HG02678 (cell line): ENCODE measurements at regions not wholly inside any gene's neighbourhood (a gene's known extent, or its start where the extent isn't known, plus 50 kb on each side); places are given as distances from the start of the nearest gene placed in this dataset.
"Not testable (repeated sequence)": the region's sequence is repeated elsewhere in the genome, so short reads cannot be mapped to it uniquely, and the experiment has no call there.

ENCODE experiments used
- ATAC-seq: cut with Tn5 transposase; IDR thresholded peaks from one replicate; pipeline ENCODE4 v1.9.1; 2021; ENCODE audit warnings: mild to moderate bottlenecking, moderate library complexity; ENCODE audit not compliant: unreplicated experiment

DNA sequence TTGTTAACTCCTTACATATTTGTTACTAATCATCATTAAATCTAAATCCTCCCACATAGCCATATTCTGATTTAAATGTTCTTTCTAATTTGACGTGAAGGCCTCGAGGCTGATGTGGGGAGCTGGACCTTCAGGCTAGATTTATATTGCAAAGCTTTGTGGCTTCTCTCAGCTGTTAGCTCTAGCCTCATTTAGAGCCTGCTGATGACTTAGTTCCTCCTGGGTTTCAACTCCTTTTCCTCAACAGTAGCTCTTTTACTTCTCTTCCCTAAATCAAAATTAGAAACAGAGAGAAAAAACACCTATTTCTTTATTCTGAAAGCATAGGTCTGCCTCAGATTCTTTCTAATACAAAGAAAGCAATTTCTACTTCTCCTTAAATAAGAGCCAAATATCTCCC, 477.5 kb upstream of the CCDC196 start:
- ATAC-seq = no peak

DNA sequence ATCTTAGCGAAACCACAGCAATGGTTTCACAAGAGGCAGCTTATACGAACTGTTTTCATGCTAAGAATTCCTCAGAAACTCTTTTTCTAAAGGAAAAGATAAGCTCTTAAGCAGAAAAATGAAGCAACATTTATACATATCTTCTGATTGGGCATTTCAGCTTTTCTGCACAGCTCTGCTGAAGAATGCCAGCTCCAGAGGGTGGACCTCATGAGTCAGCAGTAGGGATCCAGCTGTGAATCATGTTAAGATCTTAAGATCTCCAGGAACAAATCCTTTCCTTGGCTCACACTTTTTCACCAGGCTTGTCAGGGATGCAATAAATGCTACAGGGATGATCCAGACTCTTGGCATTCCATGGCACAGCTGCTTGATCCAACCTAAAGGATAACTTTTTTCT, 477.1 kb upstream of the CCDC196 start:
- no peak for ATAC-seq

GRCh38 chr14:66010695-66011094, 475.5 kb upstream of the CCDC196 start:
- no peak for ATAC-seq

DNA sequence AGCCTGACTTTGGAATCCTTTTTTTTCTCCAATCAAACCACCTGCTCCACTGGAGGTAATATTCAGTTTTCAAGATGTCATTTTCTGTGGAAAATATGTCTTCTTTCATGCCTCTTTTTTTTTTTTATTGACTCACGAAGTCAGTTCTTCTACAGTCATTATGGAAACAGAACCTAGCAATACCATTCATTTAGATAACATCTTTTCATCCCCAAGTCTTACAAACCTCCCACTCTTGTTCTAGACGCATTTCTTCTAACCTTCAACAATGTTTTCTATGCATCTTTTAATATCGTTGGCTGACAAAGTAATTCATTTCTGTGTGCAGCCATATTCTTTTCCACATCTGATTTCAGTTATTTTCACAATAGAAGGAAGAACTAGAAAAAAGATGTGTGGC, 474.3 kb upstream of the CCDC196 start:
- ATAC-seq = no peak

DNA sequence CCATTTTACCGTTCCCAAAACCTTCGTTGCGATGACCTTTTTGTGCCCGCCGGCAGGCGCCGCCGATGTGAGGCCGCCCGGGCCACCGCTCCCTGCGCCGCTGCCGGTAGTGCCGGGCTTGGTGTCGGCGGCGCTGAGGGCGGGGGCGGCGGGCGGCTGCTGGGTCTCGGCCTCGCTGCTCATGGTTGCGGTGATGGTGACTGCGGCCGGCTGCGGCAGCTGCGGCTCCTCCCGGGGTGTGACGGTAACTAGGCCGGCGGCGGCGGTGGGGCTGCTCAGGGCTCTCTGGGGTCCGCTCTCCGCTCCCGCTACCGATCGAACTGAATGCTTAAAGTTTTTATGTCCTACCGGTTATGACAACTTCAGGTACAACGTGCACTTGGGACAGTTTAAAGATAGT, 472.6 kb upstream of the CCDC196 start:
- not testable (repeated sequence) for ATAC-seq

DNA sequence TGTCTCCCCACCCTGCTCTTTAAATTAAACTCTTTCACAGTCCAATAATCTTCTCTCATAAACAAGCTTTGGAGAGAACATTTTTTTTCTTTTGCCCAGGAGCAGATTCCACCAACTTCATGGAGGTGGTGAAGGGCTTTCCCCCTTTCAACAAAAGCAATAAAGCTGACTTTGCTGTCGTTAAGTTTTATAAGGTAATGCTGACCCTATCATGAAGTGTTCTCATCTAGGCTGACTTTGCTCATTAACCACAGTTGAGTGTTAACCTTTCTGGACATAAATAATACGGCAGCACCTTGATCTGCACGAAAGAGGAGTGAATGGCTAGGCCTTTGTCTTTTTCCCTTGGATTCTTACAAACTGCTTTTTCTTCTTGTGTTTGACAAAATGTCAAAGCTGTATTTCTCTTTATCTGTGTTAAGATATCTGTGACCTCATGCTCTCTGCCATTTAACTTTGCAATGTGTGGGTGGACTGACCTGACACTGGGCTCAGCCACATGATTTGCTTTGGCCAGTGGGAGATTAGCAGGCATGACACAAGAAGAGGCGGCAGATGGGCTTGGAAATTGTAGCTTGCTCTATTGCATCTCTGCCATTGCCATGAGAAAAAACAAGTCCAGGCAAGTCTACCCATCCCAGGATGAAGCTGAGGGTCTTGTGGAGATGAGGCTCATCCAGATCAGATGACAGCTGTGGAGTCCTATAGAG, 470.9 kb upstream of the CCDC196 start:
- no peak for ATAC-seq

GRCh38 chr14:66017927-66018326, 468.2 kb upstream of the CCDC196 start:
- ATAC-seq = no peak

GRCh38 chr14:66022526-66022925, 463.6 kb upstream of the CCDC196 start:
- ATAC-seq = no peak

DNA sequence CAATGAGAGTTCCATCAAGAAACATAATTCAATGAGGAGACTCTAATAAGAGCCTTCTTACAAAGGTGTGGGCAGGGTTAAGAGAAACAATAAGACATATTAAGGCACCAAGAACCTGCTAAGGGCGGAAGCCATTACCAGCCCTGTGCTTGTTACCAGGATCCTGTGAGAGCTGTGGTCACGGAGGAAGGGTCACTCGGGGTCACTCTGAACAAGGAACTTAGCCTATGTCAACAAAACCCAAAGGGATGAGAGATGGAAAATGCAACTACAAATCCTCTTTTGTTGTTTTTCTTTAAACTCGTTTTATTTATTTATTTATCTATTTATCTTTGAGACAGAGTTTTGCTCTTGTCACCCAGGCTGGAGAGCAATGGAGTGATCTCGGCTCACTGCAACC, 460.4 kb upstream of the CCDC196 start:
- no peak for ATAC-seq

DNA sequence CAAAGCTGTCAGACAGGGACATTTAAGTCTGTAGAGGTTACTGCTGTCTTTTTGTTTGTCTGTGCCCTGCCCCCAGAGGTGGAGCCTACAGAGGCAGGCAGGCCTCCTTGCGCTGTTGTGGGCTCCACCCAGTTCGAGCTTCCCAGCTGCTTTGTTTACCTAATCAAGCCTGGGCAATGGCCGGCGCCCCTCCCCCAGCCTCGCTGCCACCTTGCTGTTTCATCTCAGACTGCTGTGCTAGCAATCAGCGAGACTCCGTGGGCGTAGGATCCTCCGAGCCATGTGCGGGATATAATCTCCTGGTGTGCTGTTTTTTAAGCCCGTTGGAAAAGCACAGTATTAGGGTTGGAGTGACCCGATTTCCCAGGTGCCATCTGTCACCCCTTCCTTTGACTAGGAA, 454.2 kb upstream of the CCDC196 start:
- ATAC-seq = not testable (repeated sequence)

- ATAC-seq = no peak
Measured at GRCh38 chr14:66032800-66033199, 453.4 kb upstream of the CCDC196 start.

- no peak for ATAC-seq
Measured at GRCh38 chr14:66036547-66036946, 449.6 kb upstream of the CCDC196 start.

DNA sequence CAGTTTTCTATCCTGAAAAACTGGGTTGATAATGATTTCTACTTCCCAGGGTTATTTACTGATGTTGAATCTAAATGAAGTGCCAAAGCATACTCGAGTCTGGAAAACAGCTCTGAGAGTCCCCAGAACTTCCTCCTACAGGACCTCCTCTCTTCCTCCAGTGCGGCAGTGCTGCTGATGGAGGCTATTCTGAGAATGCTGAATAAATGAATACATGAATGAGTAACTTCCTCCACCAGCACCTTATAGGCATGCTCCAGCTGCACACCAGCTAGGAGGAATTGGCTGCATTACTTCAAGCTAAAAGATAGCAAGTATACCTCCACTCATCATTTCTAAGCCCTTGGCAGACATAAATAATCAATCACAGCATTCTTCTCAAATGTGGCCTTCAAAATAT, 448.8 kb upstream of the CCDC196 start:
- no peak for ATAC-seq

DNA sequence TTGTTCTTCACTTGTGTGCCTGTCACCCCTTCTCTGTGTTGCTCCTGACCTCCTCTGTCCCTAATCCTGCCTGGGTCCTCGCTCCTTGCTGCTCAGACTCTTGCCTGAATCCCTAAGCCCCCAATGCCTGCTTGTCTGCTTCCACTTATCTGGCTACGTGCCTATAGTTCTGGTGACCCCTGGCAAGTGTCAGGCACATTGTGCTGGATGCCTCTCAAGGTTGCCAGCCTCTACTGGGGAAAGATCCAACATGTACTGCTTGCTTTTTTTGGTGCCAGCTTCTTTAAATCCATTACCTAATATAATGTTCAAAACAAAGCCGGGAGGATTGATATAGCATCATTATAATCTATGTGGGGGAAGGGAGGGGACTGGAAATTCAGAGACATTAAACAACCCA, 448.0 kb upstream of the CCDC196 start:
- ATAC-seq = no peak

DNA sequence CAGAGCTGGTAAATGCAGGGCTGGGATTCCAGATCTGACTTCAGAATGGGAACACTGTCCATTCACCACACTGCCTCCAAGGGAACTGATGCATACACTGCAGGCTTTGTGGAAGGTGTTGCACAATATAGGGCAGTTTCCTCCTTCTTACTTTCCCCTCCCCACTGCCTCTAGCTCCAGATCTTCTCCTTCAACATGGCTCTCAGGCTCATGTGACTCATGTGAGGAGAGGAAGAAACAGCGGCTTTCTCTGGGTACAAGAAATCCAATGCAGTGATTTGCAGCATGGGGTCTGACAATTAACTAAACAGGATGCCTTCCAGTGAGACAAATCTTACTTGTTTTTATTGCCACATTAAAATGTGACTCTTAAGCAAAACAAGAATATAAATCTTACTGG, 447.6 kb upstream of the CCDC196 start:
- no peak for ATAC-seq

DNA sequence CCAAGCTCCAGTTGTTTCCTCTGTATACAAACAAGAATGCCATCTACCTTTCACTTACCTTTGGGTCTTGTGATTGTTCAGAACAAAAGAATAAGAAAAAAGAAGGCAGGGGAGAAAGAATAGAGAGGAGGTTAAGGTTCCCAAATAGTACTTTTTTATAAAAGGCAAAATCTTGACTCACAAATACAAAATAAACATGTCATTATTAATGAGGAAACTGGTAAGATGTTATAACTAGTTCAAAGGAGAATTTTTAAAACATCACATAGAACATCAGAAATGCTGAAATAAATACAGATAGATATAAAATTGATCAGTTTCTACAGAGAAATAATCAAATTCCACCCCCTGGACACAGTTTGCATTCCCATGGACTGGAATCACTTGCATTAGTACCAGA, 446.7 kb upstream of the CCDC196 start:
- ATAC-seq = no peak

- ATAC-seq = no peak
Measured at GRCh38 chr14:66041582-66041981, 444.6 kb upstream of the CCDC196 start.

DNA sequence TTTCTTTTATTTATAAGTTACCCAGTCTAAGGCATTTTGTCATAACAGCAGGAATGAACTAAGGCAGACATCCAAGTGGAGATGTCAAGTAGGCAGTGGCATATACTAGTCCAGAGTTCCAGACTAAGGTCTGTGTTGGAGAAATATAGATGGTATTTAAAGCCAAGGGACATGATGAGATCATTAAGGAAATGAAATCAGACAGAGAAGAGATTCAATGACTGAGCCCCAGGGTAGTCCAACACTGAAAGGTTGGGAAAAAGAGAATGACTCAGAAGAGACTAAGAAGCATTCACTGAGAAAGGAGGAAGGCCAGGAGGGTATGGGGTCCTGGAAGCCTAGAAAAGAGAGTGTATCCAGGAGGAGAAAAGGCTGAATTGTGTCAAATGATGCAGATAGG, 442.2 kb upstream of the CCDC196 start:
- ATAC-seq = no peak

GRCh38 chr14:66045572-66046021, 440.6 kb upstream of the CCDC196 start:
- ATAC-seq = no peak

GRCh38 chr14:66046035-66046434, 440.1 kb upstream of the CCDC196 start:
- ATAC-seq = no peak

DNA sequence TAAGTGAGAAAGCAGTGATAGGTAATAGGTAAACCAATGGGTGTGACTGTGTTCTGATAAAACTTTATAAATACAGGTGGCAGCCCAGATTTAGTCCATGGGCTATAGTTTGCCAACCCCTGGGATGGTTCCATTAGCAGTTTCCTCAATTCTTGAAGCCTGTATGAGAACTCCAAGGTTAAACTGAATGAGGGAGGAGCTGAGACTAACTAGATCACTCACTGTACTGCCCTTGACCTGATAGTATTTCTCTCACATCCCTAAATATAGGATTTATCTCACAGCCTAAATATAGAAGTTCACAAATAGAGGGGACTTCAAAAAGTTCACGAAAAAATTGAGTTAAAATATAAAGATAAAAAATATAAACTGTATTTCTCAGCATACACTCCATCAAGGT, 439.6 kb upstream of the CCDC196 start:
- no peak for ATAC-seq

- ATAC-seq = no peak
Measured at GRCh38 chr14:66056268-66056907, 429.8 kb upstream of the CCDC196 start.
